Fibroblast of skin of back (primary cell): ENCODE measurements at regions not wholly inside any gene's neighbourhood (a gene's known extent, or its start where the extent isn't known, plus 50 kb on each side); places are given as distances from the start of the nearest gene placed in this dataset.

Experiments
- DNase-seq: peaks from one replicate; pipeline ENCODE4 v3.0.0-alpha.2; 2013

DNA sequence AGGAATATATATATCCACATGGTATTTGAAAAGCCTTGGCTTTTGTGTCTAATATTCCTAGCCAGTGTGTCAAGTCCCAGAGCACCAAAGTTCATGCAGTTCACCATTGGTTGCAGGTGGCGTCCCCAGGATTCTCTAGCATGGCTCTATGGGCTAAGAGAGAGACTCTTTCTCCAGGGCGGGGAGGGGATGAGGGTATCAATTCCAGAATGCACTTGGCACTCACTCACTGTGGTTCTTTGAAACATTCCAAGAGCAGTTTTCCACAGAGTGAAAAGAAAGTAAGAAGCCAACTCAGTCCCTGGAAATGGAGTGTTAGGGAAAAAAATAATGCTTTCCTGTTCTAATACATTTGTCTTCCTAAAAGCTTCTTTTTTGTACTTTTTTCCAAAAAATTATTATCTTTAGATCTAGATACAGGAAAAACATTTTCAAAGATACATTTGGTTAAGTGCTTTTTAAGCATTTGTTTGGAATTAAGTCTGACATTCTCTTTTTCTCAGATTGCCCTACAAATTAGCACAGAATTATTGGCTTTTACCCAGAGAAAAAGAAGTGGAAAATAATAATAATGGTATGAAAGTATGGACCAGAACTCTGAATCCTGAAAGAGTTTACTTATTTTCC lies 239.9 kb downstream of the PAX3 start:
- no peak for DNase-seq

- DNase-seq = no peak
Measured at GRCh38 chr2:222057347-222058073, 241.3 kb downstream of the PAX3 start.

- no peak for DNase-seq
Measured at GRCh38 chr2:222055328-222055727, 243.5 kb downstream of the PAX3 start.

DNA sequence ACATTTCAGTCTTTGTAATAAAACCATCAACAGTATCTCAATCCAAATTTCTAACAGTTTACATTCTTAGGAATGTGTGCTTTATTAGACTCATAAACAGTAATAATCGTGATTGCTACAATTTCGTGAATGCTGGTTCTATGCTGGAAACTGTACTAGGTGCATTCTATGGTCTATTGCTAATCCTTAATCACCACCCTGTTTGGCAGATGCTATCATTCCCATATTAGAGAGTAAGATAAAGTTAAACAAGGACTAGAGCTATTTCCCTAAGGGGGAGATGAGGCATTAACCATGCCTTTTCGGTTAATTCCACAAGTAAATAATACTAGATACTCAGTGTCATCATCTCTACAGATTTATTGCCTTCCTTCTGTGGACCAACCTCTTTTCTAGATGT lies 244.0 kb downstream of the PAX3 start:
- DNase-seq = no peak

- DNase-seq = no peak
Measured at GRCh38 chr2:222052934-222053367, 245.8 kb downstream of the PAX3 start.

GRCh38 chr2:222050981-222051380 lies 247.8 kb downstream of the PAX3 start:
- no peak for DNase-seq

GRCh38 chr2:222049946-222050345 lies 248.9 kb downstream of the PAX3 start:
- DNase-seq = no peak

- DNase-seq = no peak
Measured at GRCh38 chr2:222043897-222044296, 254.9 kb downstream of the PAX3 start.

DNA sequence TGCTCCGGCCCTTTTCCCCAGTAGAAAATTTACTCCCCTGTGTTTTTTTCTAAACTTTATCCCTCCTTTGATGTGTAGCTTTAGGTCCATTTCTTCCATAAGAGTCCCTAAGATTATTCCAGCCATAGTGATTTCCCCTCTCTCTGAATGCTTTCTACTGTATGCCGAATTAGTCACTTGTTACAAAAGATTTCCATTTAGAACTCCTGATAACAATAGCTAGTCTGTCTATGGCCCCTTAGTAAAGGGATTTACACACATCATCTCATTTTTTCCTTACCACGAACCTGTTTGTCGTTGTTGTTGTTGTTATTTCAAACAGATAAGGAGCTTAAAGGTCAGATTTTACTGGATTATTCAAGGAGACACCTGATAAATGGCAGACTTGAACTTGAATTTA lies 256.1 kb downstream of the PAX3 start:
- no peak for DNase-seq

DNA sequence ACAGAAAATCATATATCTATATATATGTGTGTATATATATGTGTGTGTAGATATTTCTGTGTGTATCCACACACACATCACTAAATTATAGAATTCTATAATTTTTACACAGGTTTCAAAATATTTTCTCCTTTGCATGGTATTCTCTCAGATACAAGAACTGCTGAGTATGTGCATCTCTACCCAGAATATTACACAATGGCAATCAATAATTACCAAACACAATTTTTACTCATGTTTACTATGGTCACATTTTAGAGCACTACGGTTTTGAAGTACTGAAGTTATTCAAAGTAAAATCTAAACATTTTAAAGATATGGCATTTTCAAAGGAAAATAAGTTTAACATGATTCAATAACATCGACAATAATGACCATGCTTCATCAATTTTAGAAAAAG lies 258.5 kb downstream of the PAX3 start:
- DNase-seq = no peak

DNA sequence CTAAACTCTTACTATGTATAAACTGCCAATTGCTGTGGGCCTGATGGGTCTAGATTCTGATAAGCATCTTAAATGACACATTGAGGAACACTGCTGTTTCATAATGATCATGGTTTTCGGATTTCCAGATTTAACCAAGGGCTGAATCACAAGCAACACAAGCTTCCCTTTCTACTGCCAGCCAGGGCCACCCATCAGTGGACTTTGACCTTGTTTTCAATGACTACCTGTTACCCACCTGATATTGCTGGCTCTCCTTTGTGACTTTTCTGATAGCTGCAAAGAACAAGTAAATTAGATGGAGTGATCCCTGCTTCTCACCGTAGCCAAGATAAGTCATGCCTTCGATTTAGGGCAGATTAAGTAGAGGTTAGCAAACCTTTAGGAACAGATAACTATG lies 259.0 kb downstream of the PAX3 start:
- no peak for DNase-seq

DNA sequence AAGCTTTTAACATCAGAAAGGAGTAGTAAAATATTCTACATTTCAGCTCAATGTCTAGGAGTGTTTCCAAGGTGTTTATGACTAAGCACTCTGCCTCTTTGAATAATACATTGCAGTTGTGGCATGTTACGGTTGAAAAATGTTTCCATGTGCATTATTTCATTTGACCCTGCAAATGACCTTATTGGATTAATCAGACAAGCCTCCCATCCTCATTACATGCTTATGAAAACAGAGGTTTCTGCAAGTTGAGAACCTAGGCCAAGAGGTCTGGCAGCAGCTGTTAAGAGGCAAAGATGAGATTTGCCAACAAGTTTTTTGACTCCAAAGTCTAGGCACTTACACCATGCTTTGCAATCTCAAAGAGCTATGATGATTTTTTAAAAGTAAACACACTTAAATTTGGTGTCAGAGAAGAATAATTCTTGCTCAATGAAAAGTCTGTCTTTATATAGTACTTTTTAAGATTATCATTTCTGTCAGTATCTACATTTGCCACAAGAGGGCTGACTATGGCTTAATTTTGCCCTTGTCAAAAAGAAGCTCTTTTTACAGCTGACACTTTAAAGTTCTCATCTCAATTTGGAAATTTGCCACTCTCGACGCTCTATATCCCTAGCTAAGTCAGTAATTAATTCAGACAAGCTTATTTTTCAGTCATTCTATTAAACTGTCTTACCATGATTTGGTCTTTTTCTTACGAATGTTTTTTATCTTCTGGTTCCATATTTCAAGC lies 260.6 kb downstream of the PAX3 start:
- DNase-seq = no peak

GRCh38 chr2:222037211-222037610 lies 261.6 kb downstream of the PAX3 start:
- DNase-seq = no peak

- no peak for DNase-seq
Measured at GRCh38 chr2:222034058-222034457, 264.7 kb downstream of the PAX3 start.

- DNase-seq = no peak
Measured at GRCh38 chr2:222033541-222033940, 265.3 kb downstream of the PAX3 start.

GRCh38 chr2:222025881-222026271 lies 272.9 kb downstream of the PAX3 start:
- no peak for DNase-seq

DNA sequence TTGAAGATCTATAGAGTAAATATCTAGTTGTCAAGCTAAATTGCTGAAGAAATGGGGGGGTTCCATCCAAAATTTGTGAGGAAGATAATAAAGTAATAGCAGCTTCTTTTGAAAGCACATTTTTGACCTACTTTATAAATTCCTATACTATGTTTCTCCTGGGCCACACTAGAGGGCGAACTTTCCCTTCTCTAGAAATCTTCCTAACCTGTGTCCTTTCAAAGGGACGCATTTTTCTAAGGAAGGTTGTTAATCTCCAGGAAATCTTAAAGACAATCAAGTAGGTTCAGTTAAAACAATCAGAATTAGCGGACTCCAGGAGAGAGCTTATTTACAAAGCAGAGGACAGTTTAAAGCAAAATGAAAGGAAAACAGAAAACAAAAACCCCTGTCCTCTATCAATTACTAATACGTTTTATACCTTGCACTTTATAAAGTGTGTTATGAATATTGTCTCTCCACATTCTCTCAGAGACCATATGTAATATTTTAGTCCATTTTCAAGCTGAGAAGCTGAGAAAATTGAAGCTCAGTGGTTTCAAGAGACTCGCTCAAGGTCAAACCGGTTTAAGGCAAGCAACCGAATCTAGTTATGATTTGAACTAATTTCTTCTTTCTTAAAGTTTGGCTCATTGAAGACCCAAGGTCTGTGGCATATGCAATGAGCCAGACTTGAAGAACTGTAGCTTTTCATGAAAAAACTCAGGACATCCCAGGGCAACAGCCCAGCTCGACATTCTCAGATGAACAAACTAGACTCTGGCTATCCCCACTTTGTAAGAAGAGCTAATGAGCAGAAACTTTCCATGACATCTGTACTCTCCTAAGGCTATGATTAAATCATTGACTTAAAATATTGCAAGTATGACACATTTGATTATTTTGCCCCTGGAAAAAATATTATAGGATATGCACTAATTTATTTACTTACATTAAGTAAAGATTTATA lies 273.6 kb downstream of the PAX3 start:
- DNase-seq = peak; percentile 27

DNA sequence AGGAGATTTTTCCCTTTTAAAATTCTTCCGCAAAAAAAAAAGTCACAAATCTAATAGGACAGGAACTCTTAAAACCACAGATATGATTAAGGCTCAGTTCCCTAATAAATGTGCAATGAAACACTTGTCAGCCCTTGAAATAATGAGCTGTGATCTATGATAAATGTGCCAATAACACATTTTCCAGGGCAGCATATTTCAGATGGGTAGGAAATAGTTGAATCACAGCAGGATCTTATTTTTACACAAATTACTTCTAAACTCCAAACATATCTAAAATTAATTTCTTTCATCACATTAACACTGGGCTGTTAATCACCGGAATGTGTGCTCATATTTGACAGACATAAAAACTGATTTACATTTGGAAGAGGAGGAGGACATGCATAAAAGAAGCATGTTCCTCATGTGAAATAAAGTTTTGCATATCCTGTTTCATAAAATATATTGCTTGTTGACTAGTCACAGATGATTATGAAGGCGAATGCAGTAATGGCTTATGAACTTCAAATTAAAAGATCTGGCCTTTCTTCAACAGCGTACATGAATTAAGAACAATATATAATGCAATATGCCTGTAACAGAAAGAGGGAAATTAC lies 281.4 kb downstream of the PAX3 start:
- no peak for DNase-seq

- no peak for DNase-seq
Measured at GRCh38 chr2:222013889-222014288, 284.9 kb downstream of the PAX3 start.

DNA sequence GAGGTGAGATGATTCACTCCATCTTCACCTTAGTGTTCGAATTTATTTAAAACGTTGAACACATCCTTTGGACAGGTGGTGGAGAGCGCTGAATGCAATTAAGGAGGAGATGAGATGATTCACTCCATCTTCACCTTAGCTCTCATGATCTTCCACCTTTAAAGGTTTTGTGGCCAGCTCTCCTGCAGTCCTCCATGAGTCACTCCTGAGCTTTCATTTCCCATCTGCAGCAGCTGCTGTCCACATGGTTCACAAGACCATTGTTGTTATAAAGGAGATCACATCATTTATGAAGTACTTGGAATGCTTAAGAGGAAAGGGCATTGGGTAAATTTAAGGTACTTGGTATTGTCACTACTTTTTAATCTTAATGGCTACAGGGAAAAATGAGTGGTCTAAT lies 298.5 kb downstream of the PAX3 start:
- DNase-seq = no peak

- DNase-seq = peak; percentile 2
Measured at GRCh38 chr2:221999717-222000116, 299.1 kb downstream of the PAX3 start.

- DNase-seq = no peak
Measured at GRCh38 chr2:221999166-221999565, 299.6 kb downstream of the PAX3 start.
